ENCODE measurements at regions not wholly inside any gene's neighbourhood (a gene's known extent, or its start where the extent isn't known, plus 50 kb on each side); places are given as distances from the start of the nearest gene placed in this dataset.

DNA sequence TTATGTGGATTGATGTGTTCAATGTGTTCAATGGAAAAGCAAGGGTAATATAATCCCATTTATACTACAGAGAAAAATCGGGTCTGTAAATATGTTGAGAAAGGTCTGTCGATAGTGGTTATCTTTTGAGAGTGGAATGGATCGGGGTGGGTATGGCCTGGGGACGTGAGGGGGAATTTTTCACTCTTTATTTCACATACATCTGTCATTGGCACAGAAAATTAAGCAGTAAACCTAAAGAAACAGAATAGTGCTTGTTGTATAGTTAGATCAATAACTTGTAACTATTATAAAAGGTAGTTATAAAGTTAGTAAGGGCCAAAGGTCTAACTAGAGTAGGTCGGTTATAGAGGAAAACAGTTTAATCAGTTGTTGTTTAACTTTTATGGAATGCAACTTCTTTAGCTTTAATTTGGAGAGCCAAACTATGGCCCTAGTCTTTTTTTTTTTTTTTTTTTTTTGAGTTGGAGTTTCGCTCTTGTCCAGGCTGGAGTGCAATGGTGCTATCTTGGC, 66.1 kb upstream of the ABL1 start:
- Histone ChIP-seq H4K20me1 (ENCODE audit: insufficient read depth) (no peaks in the 10 kb centered on the region), H3K9ac (no peak overlapping the region), H3K79me2 (ENCODE audit: insufficient read depth) (peaks cover 86% of the 10 kb centered on the region), H3K27ac (ENCODE audit: low read depth in 2 of 2, low read length in 1 of 2) (no peak overlapping the region), H3K9me3 (no peaks in the 10 kb centered on the region), H3K36me3 (replicated peaks in 1 of 2; ENCODE audit: control insufficient read depth in 1 of 2, insufficient read depth in 2 of 2, low read length in 1 of 2) (no peaks in the 10 kb centered on the region), H3F3A (replicated peaks; ENCODE audit: insufficient read depth) (peaks cover 6% of the 10 kb centered on the region), H3K27me3 (ENCODE audit: insufficient read depth) (no peaks in the 10 kb centered on the region), H3K4me1 (ENCODE audit: control insufficient read depth in 1 of 2, insufficient read depth in 2 of 2, low read depth in 1 of 2, low read length in 1 of 2) (peaks cover 6 to 27% of the 10 kb centered on the region in 2 experiments; a peak in 3 of 4 replicates), H2AFZ (ENCODE audit: low read depth) (no peak overlapping the region), H3K4me3 (ENCODE audit: low read depth in 2 of 2, low read length in 1 of 2) (no peak overlapping the region), H3K4me2 (no peak overlapping the region), H3K9me2 (no peaks in the 10 kb centered on the region)
- ChIA-PET POLR2A (no interaction called here), CTCF (interaction anchor here (0.7 to 4.7 kb wide), 9 partner anchors 17 to 278 kb away, joined by 3 to 62 read pairs (median 5); no protein-coding TSS in a partner anchor)
- TF ChIP-seq ZBTB33 (IDR thresholded peaks at IDR 0.05; ENCODE audit: borderline replicate concordance, low read depth) (no peak), FOSL2 (IDR thresholded peaks at IDR 0.05; ENCODE audit: borderline replicate concordance, low read depth) (no peak)
- DNase-seq: no peak
- 84% methylated on average over 6 of the region's 6 CpGs for WGBS (ENCODE audit: low lambda C conversion rate)

- H3K9ac ChIP-seq: no peak overlapping the region
- H3K9me2 ChIP-seq: no peaks in the 10 kb centered on the region
- H3K36me3 ChIP-seq (replicated peaks in 1 of 2; ENCODE audit: control insufficient read depth in 1 of 2, insufficient read depth in 2 of 2, low read length in 1 of 2): no peaks in the 10 kb centered on the region
- no peak overlapping the region for H3K27ac ChIP-seq (ENCODE audit: low read depth in 2 of 2, low read length in 1 of 2)
- H3K9me3 ChIP-seq: peaks cover 4% of the 10 kb centered on the region
- ChIA-PET POLR2A (no interaction called here), CTCF (interaction anchor here (0.9 to 4.7 kb wide), 8 partner anchors 16 to 277 kb away, joined by 3 to 62 read pairs (median 9); no protein-coding TSS in a partner anchor)
- H3K79me2 ChIP-seq (ENCODE audit: insufficient read depth): peaks cover 74% of the 10 kb centered on the region
- peaks cover 6 to 27% of the 10 kb centered on the region in 2 experiments; a peak in 3 of 4 replicates for H3K4me1 ChIP-seq (ENCODE audit: control insufficient read depth in 1 of 2, insufficient read depth in 2 of 2, low read depth in 1 of 2, low read length in 1 of 2)
- no peak for DNase-seq
- no peak overlapping the region for H2AFZ ChIP-seq (ENCODE audit: low read depth)
- H3K4me2 ChIP-seq: no peak overlapping the region
- no peaks in the 10 kb centered on the region for H3K27me3 ChIP-seq (ENCODE audit: insufficient read depth)
- TF ChIP-seq TCF12 (IDR thresholded peaks at IDR 0.05): no peak
- TF ChIP-seq GABPA (IDR thresholded peaks at IDR 0.05; ENCODE audit: low read depth): no peak
- no peak for TF ChIP-seq ELF1 (IDR thresholded peaks at IDR 0.05)
- TF ChIP-seq MEF2A (IDR thresholded peaks at IDR 0.05; ENCODE audit: borderline replicate concordance, low read depth): no peak
- TF ChIP-seq, protein P1, sequence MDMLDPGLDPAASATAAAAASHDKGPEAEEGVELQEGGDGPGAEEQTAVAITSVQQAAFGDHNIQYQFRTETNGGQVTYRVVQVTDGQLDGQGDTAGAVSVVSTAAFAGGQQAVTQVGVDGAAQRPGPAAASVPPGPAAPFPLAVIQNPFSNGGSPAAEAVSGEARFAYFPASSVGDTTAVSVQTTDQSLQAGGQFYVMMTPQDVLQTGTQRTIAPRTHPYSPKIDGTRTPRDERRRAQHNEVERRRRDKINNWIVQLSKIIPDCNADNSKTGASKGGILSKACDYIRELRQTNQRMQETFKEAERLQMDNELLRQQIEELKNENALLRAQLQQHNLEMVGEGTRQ (IDR thresholded peaks at IDR 0.05; ENCODE audit: borderline replicate concordance, low read depth, low read length): no peak
- no peak for TF ChIP-seq IRF3 (IDR thresholded peaks at IDR 0.05; ENCODE audit: low read depth, low read length)
- TF ChIP-seq GATA2 (CRISPR knock-in tag; IDR thresholded peaks at IDR 0.05): no peak
- no peak for TF ChIP-seq PBX3 (IDR thresholded peaks at IDR 0.05)
- TF ChIP-seq RAD21 (IDR thresholded peaks at IDR 0.05; ENCODE audit: low read length): no peak
- TF ChIP-seq RFX5 (IDR thresholded peaks at IDR 0.05; ENCODE audit: low read length): no peak
- TF ChIP-seq FOXM1 (IDR thresholded peaks at IDR 0.05; ENCODE audit: low read depth): no peak
- TF ChIP-seq, protein P2, sequence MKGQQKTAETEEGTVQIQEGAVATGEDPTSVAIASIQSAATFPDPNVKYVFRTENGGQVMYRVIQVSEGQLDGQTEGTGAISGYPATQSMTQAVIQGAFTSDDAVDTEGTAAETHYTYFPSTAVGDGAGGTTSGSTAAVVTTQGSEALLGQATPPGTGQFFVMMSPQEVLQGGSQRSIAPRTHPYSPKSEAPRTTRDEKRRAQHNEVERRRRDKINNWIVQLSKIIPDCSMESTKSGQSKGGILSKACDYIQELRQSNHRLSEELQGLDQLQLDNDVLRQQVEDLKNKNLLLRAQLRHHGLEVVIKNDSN (IDR thresholded peaks at IDR 0.05; ENCODE audit: borderline replicate concordance, low read depth): no peak
- TF ChIP-seq NRF1 (IDR thresholded peaks at IDR 0.05; ENCODE audit: low read depth, low read length): no peak
- TF ChIP-seq FOXJ3 (CRISPR knock-in tag; IDR thresholded peaks at IDR 0.05): no peak
- TF ChIP-seq SMC3 (IDR thresholded peaks at IDR 0.05; ENCODE audit: low read depth, low read length): no peak
- H3F3A ChIP-seq (replicated peaks; ENCODE audit: insufficient read depth): peaks cover 6% of the 10 kb centered on the region
- no peaks in the 10 kb centered on the region for H4K20me1 ChIP-seq (ENCODE audit: insufficient read depth)
- 96% methylated on average over 3 of the region's 3 CpGs for WGBS (ENCODE audit: low lambda C conversion rate)
- H3K4me3 ChIP-seq (ENCODE audit: low read depth in 2 of 2, low read length in 1 of 2): no peak overlapping the region
These were observed 65.0 kb upstream of the ABL1 start for GRCh38 chr9:130770093-130770492.

Measured in SK-N-SH (cell line).